IMR-90 (cell line): ENCODE measurements at regions not wholly inside any gene's neighbourhood (a gene's known extent, or its start where the extent isn't known, plus 50 kb on each side); places are given as distances from the start of the nearest gene placed in this dataset.
"Not testable (repeated sequence)": the region's sequence is repeated elsewhere in the genome, so short reads cannot be mapped to it uniquely, and the experiment has no call there.

Source experiments
- BHLHE40 ChIP-seq: fragments of 150-350 bp; IDR thresholded peaks from 2 replicates; pipeline ENCODE4 v1.6.1; 2016; ENCODE audit warnings: mild to moderate bottlenecking, low read depth, low read length
- CEBPB ChIP-seq: IDR thresholded peaks from 2 replicates; pipeline ENCODE4 v1.6.1; 2012; ENCODE audit warnings: low read depth, low read length, improper control_type of control experiment
- CTCF ChIP-seq: conservative IDR thresholded peaks from 2 replicates; pipeline ENCODE4 v1.5.1; 2012; ENCODE audit warnings: mild to moderate bottlenecking, low read depth, low read length, improper control_type of control experiment
- MAFK ChIP-seq: IDR thresholded peaks from 2 replicates; pipeline ENCODE4 v1.6.1; 2012; ENCODE audit warnings: low read depth, low read length, improper control_type of control experiment
- MAZ ChIP-seq: IDR thresholded peaks from 2 replicates; pipeline ENCODE4 v1.6.1; 2012; ENCODE audit warnings: low read depth, mild to moderate bottlenecking, low read length, improper control_type of control experiment, moderate library complexity, borderline replicate concordance
- MXI1 ChIP-seq: IDR thresholded peaks from 2 replicates; pipeline ENCODE4 v1.6.1; 2012; ENCODE audit warnings: low read depth, mild to moderate bottlenecking, low read length, moderate library complexity, borderline replicate concordance
- NFE2L2 ChIP-seq: fragments of 150-350 bp; IDR thresholded peaks from 2 replicates; pipeline ENCODE4 v1.6.1; 2016; ENCODE audit warnings: low read depth, mild to moderate bottlenecking, low read length
- POLR2A ChIP-seq: IDR thresholded peaks from 2 replicates; pipeline ENCODE4 v1.6.1; 2012; ENCODE audit warnings: mild to moderate bottlenecking, low read depth, low read length
- RAD21 ChIP-seq: IDR thresholded peaks from 2 replicates; pipeline ENCODE4 v1.6.1; 2012; ENCODE audit warnings: low read length, improper control_type of control experiment
- RCOR1 ChIP-seq: IDR thresholded peaks from 2 replicates; pipeline ENCODE4 v1.6.1; 2012; ENCODE audit warnings: mild to moderate bottlenecking, low read length, improper control_type of control experiment; ENCODE audit not compliant: insufficient replicate concordance
- RFX5 ChIP-seq: IDR thresholded peaks from 2 replicates; pipeline ENCODE4 v1.8.0; 2012; ENCODE audit warnings: low read depth, mild to moderate bottlenecking, low read length, moderate library complexity
- SMC3 ChIP-seq: fragments of 150-350 bp; IDR thresholded peaks from 2 replicates; pipeline ENCODE4 v1.6.1; 2016; ENCODE audit warnings: low read depth, mild to moderate bottlenecking, antibody characterized with exemption, low read length, moderate library complexity
- USF2 ChIP-seq: fragments of 150-350 bp; IDR thresholded peaks from 2 replicates; pipeline ENCODE4 v1.6.1; 2017; ENCODE audit warnings: mild to moderate bottlenecking, antibody characterized with exemption, low read length, low read depth

DNA sequence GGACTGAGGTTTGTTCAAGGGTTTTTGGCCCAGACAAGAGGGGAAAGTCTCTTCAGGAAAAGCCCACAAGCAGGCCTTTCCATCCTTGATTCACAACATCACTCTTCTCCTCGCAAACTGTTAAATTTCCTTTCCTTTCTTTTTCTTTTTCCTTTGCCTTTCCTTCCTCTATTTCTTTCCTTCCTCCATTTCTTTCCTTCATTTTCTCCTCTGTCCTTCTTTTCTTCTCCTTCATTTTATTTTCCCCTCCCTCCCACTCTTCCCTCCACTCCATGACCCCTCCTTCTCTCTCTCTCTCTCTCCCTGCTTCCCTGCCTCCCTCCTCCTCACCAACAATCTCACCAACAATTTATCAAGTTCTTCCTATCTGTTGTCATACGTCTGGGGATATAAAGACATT is 89.1 kb downstream of the FAM72B start:
- not testable (repeated sequence) for TF ChIP-seq MAFK, SMC3, CTCF, POLR2A, BHLHE40, RAD21, RFX5, CEBPB, RCOR1, NFE2L2, USF2, MAZ, MXI1
